ACC112 (cell line): ENCODE measurements at regions not wholly inside any gene's neighbourhood (a gene's known extent, or its start where the extent isn't known, plus 50 kb on each side); places are given as distances from the start of the nearest gene placed in this dataset.

ENCODE experiments used
- H2AFZ ChIP-seq: fragments of 200-600 bp; sonication (generic); one replicate; pipeline ENCODE4 v1.6.0; 2017; ENCODE audit warnings: antibody characterized with exemption, low read length; ENCODE audit not compliant: unreplicated experiment
- H3K27ac ChIP-seq: fragments of 200-600 bp; sonication (generic); 2 replicates; pipeline ENCODE4 v1.5.1; 2014; ENCODE audit warnings: low read depth, mild to moderate bottlenecking, antibody characterized with exemption, low read length, moderate library complexity
- H3K27me3 ChIP-seq: fragments of 200-600 bp; sonication (generic); 2 replicates; pipeline ENCODE4 v1.6.1; 2014; ENCODE audit warnings: mild to moderate bottlenecking, antibody characterized with exemption, low read length, moderate library complexity, mixed read lengths; ENCODE audit not compliant: insufficient read depth
- H3K36me3 ChIP-seq: fragments of 200-600 bp; sonication (generic); 2 replicates; pipeline ENCODE4 v1.6.1; 2016; ENCODE audit warnings: mild to moderate bottlenecking, antibody characterized with exemption, low read length, moderate library complexity, mixed read lengths; ENCODE audit not compliant: insufficient read depth
- H3K4me1 ChIP-seq: fragments of 200-600 bp; sonication (generic); one replicate; pipeline ENCODE4 v1.6.1; 2016; ENCODE audit warnings: low read length, mixed read lengths; ENCODE audit not compliant: insufficient read depth, unreplicated experiment, control insufficient read depth
- H3K4me3 ChIP-seq: fragments of 200-600 bp; sonication (generic); 2 replicates; pipeline ENCODE4 v1.5.1; 2014; ENCODE audit warnings: mild to moderate bottlenecking, low read depth, low read length
- H3K79me2 ChIP-seq: fragments of 200-600 bp; sonication (generic); one replicate; pipeline ENCODE4 v1.6.0; 2016; ENCODE audit warnings: low read length; ENCODE audit not compliant: control insufficient read depth, unreplicated experiment, insufficient read depth

GRCh38 chr13:31681133-31681532, 58.2 kb upstream of the RXFP2 start:
- no peak overlapping the region for H3K4me3 ChIP-seq
- H3K27ac ChIP-seq: no peak overlapping the region
- H3K79me2 ChIP-seq: no peaks in the 10 kb centered on the region
- no peak overlapping the region for H2AFZ ChIP-seq
- H3K27me3 ChIP-seq: peaks cover 5% of the 10 kb centered on the region; the same call in 1 of the 2 replicates
- H3K4me1 ChIP-seq: no peaks in the 10 kb centered on the region
- no peaks in the 10 kb centered on the region for H3K36me3 ChIP-seq

- Histone ChIP-seq H3K27ac (no peak overlapping the region), H3K79me2 (no peaks in the 10 kb centered on the region), H3K4me3 (no peak overlapping the region), H3K27me3 (peaks cover 5% of the 10 kb centered on the region; the same call in 1 of the 2 replicates), H2AFZ (no peak overlapping the region), H3K4me1 (no peaks in the 10 kb centered on the region), H3K36me3 (no peaks in the 10 kb centered on the region)
Measured at GRCh38 chr13:31684466-31684865, 54.9 kb upstream of the RXFP2 start.

GRCh38 chr13:31686670-31687425, 52.5 kb upstream of the RXFP2 start:
- Histone ChIP-seq H2AFZ (no peak overlapping the region), H3K79me2 (no peaks in the 10 kb centered on the region), H3K27ac (no peak overlapping the region), H3K4me3 (no peak overlapping the region), H3K27me3 (peaks cover 5% of the 10 kb centered on the region; the same call in 1 of the 2 replicates), H3K36me3 (no peaks in the 10 kb centered on the region), H3K4me1 (no peaks in the 10 kb centered on the region)
